Testis (tissue), 2 donors: ENCODE measurements at regions not wholly inside any gene's neighbourhood (a gene's known extent, or its start where the extent isn't known, plus 50 kb on each side); places are given as distances from the start of the nearest gene placed in this dataset.

Experiments
- CTCF ChIP-seq, 3 experiments: fragments of 450-650 bp in 2 of 3; fragments of 200-600 bp in 1 of 3; sonication (generic) in 1 of 3; IDR thresholded peaks; one replicate each; pipeline ENCODE4 v1.5.1; 2016 to 2019; ENCODE audit warnings: antibody characterized with exemption in 3 of 3, mild to moderate bottlenecking in 2 of 3, moderate library complexity in 1 of 3
- POLR2A ChIP-seq: fragments of 450-650 bp; IDR thresholded peaks from one replicate; pipeline ENCODE4 v1.6.1; 2017; ENCODE audit warnings: antibody characterized with exemption, mild to moderate bottlenecking, moderate library complexity

- no peak for TF ChIP-seq CTCF (IDR thresholded peaks at IDR 0.05)
- TF ChIP-seq POLR2A, result no peak
Measured at GRCh38 chrX:4805502-4805901, 1092.1 kb upstream of the PRKX start.
